ENCODE measurements at regions not wholly inside any gene's neighbourhood (a gene's known extent, or its start where the extent isn't known, plus 50 kb on each side); places are given as distances from the start of the nearest gene placed in this dataset.

DNA sequence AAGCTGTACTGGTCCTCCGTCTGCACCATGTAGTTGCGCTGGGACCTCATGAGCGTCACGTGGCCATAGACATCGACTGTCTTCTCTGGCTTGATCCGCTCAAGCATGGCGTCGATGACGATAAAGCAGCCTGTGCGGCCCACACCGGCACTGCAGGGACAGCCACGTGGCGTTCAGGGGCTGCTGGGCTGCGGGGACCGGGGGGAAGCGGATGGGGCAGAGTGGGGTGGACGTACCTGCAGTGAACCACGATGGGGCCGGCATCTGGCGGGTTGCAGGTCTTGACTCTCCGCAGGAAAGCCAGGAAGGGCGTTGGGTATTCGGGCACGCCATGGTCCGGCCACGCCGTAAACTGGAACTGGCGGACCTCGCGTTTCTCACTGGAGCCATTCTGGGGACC, 128.5 kb downstream of the PTPRS start:
- BruUV-seq (replicated peaks), result TSS peak; percentile 41
- POLR2A ChIA-PET (ENCODE audit: unreplicated experiment), result no interaction called here

GRCh38 chr19:5211217-5211822, 129.3 kb downstream of the PTPRS start:
- ChIA-PET POLR2A (ENCODE audit: unreplicated experiment) (no interaction called here), CTCF (no interaction called here)
- BruUV-seq (replicated peaks), result no TSS peak

More for the DNA sequence above, 128.5 kb downstream of the PTPRS start:
- no peak for ATAC-seq
- Histone ChIP-seq H3K4me1 (ENCODE audit: insufficient read depth, low read length) (no peaks in the 10 kb centered on the region), H4K20me1 (ENCODE audit: low read length) (no peaks in the 10 kb centered on the region), H3K9ac (ENCODE audit: low read length) (no peak overlapping the region), H3K9me3 (ENCODE audit: low read length) (no peaks in the 10 kb centered on the region), H3K27me3 (ENCODE audit: low read length) (no peaks in the 10 kb centered on the region), H3K4me2 (ENCODE audit: low read length) (no peak overlapping the region), H3K4me3 (ENCODE audit: low read length) (no peak overlapping the region), H3F3A (ENCODE audit: low read length, unreplicated experiment) (no peaks in the 10 kb centered on the region), H3K36me3 (ENCODE audit: low read depth, low read length) (peaks cover 60% of the 10 kb centered on the region), H3K27ac (ENCODE audit: low read length) (no peak overlapping the region), H3K79me2 (ENCODE audit: low read length) (no peaks in the 10 kb centered on the region), H2AFZ (ENCODE audit: low read length) (no peak overlapping the region), H3K9me2 (replicated peaks; ENCODE audit: low read length) (no peaks in the 10 kb centered on the region)
- intact Hi-C loops (cut with micrococcal nuclease), result no loop called here
- no peak for TF ChIP-seq EZH2 (IDR thresholded peaks at IDR 0.05; ENCODE audit: low read length, unreplicated experiment)
- no peak for TF ChIP-seq EZH2phosphoT487 (IDR thresholded peaks at IDR 0.05; ENCODE audit: borderline replicate concordance, low read length)
- TF ChIP-seq, protein P1, sequence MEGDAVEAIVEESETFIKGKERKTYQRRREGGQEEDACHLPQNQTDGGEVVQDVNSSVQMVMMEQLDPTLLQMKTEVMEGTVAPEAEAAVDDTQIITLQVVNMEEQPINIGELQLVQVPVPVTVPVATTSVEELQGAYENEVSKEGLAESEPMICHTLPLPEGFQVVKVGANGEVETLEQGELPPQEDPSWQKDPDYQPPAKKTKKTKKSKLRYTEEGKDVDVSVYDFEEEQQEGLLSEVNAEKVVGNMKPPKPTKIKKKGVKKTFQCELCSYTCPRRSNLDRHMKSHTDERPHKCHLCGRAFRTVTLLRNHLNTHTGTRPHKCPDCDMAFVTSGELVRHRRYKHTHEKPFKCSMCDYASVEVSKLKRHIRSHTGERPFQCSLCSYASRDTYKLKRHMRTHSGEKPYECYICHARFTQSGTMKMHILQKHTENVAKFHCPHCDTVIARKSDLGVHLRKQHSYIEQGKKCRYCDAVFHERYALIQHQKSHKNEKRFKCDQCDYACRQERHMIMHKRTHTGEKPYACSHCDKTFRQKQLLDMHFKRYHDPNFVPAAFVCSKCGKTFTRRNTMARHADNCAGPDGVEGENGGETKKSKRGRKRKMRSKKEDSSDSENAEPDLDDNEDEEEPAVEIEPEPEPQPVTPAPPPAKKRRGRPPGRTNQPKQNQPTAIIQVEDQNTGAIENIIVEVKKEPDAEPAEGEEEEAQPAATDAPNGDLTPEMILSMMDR (conservative IDR thresholded peaks at IDR 0.05; ENCODE audit: low read depth, low read length), result no peak
- no peak for DNase-seq
- CTCF ChIA-PET, result no interaction called here

GRCh38 chr19:5210556-5210955, 130.1 kb downstream of the PTPRS start:
- H3K9me3 ChIP-seq (ENCODE audit: low read length), result no peaks in the 10 kb centered on the region
- H3K27me3 ChIP-seq (ENCODE audit: low read length), result no peaks in the 10 kb centered on the region
- H3K4me3 ChIP-seq (ENCODE audit: low read length), result no peak overlapping the region
- no peak overlapping the region for H3K4me2 ChIP-seq (ENCODE audit: low read length)
- CTCF ChIA-PET, result no interaction called here
- H4K20me1 ChIP-seq (ENCODE audit: low read length), result no peaks in the 10 kb centered on the region
- intact Hi-C loops (cut with micrococcal nuclease), result no loop called here
- POLR2A ChIA-PET (ENCODE audit: unreplicated experiment), result no interaction called here
- peaks cover 57% of the 10 kb centered on the region for H3K36me3 ChIP-seq (ENCODE audit: low read depth, low read length)
- ATAC-seq, result no peak
- H3F3A ChIP-seq (ENCODE audit: low read length, unreplicated experiment), result no peaks in the 10 kb centered on the region
- H3K9ac ChIP-seq (ENCODE audit: low read length), result no peak overlapping the region
- no peak for DNase-seq
- no peaks in the 10 kb centered on the region for H3K4me1 ChIP-seq (ENCODE audit: insufficient read depth, low read length)
- no peak for TF ChIP-seq EZH2phosphoT487 (IDR thresholded peaks at IDR 0.05; ENCODE audit: borderline replicate concordance, low read length)
- TF ChIP-seq, protein P1 (conservative IDR thresholded peaks at IDR 0.05; ENCODE audit: low read depth, low read length), result no peak
- no peak for TF ChIP-seq EZH2 (IDR thresholded peaks at IDR 0.05; ENCODE audit: low read length, unreplicated experiment)
- no TSS peak for BruUV-seq (replicated peaks)
- no peaks in the 10 kb centered on the region for H3K79me2 ChIP-seq (ENCODE audit: low read length)
- no peak overlapping the region for H2AFZ ChIP-seq (ENCODE audit: low read length)
- no peaks in the 10 kb centered on the region for H3K9me2 ChIP-seq (replicated peaks; ENCODE audit: low read length)
- no peak overlapping the region for H3K27ac ChIP-seq (ENCODE audit: low read length)

More at GRCh38 chr19:5211217-5211822, 129.3 kb downstream of the PTPRS start:
- TF ChIP-seq, protein P1 (conservative IDR thresholded peaks at IDR 0.05; ENCODE audit: low read depth, low read length), result no peak
- no peak for TF ChIP-seq EZH2 (IDR thresholded peaks at IDR 0.05; ENCODE audit: low read length, unreplicated experiment)
- no peak for TF ChIP-seq EZH2phosphoT487 (IDR thresholded peaks at IDR 0.05; ENCODE audit: borderline replicate concordance, low read length)
- no peak overlapping the region for H2AFZ ChIP-seq (ENCODE audit: low read length)
- no peaks in the 10 kb centered on the region for H3F3A ChIP-seq (ENCODE audit: low read length, unreplicated experiment)
- no peak overlapping the region for H3K9ac ChIP-seq (ENCODE audit: low read length)
- no peak overlapping the region for H3K27ac ChIP-seq (ENCODE audit: low read length)
- no peaks in the 10 kb centered on the region for H4K20me1 ChIP-seq (ENCODE audit: low read length)
- no peaks in the 10 kb centered on the region for H3K4me1 ChIP-seq (ENCODE audit: insufficient read depth, low read length)
- no peaks in the 10 kb centered on the region for H3K9me2 ChIP-seq (replicated peaks; ENCODE audit: low read length)
- H3K36me3 ChIP-seq (ENCODE audit: low read depth, low read length), result peaks cover 57% of the 10 kb centered on the region
- H3K9me3 ChIP-seq (ENCODE audit: low read length), result no peaks in the 10 kb centered on the region
- no peaks in the 10 kb centered on the region for H3K27me3 ChIP-seq (ENCODE audit: low read length)
- H3K4me3 ChIP-seq (ENCODE audit: low read length), result no peak overlapping the region
- H3K79me2 ChIP-seq (ENCODE audit: low read length), result no peaks in the 10 kb centered on the region
- DNase-seq (no peak), ATAC-seq (no peak)
- intact Hi-C loops (cut with micrococcal nuclease), result no loop called here
- H3K4me2 ChIP-seq (ENCODE audit: low read length), result no peak overlapping the region

Data from PC-3 (cell line).